ENCODE measurements at regions not wholly inside any gene's neighbourhood (a gene's known extent, or its start where the extent isn't known, plus 50 kb on each side); places are given as distances from the start of the nearest gene placed in this dataset.
"Not testable (repeated sequence)": the region's sequence is repeated elsewhere in the genome, so short reads cannot be mapped to it uniquely, and the experiment has no call there.

DNA sequence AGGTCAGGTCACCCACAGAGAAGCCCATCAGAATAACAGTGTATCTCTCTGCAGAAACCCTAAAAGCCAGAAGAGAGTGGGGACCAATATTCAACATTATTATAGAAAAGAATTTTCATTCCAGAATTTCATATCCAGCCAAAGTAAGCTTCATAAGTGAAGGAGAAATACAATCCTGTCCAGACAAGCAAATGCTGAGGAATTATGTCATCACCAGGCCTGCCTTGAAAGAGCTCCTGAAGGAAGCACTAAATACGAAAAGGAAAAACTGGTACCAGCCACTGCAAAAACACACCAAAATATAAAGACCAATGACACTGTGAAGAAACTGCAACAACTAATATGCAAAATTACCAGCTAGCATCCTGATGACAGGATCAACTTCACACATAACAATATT is 260.0 kb upstream of the KYNU start:
- no peak for DNase-seq

- DNase-seq = no peak
Observed at GRCh38 chr2:142615876-142616275, 261.6 kb upstream of the KYNU start.

- DNase-seq = not testable (repeated sequence)
Observed at GRCh38 chr2:142613193-142613592, 264.3 kb upstream of the KYNU start.

DNA sequence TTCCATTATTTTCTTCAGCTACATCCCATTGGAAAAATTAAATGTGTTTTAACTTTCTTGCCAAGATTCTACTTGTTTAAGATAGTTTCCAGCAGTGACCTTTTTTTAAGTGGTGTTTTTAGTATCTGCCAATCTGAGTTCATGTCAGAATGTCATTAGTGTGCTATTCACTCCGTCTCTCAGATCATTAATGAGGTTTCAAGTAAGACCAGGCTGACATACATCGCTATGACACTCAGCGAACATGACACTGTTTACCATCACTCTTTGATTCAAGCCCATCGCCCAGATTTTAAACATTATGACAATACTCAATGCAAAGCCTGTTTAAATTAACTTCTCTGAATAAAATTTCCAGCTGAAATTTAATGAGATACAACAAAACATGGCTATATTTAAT is 272.0 kb upstream of the KYNU start:
- DNase-seq = no peak

DNA sequence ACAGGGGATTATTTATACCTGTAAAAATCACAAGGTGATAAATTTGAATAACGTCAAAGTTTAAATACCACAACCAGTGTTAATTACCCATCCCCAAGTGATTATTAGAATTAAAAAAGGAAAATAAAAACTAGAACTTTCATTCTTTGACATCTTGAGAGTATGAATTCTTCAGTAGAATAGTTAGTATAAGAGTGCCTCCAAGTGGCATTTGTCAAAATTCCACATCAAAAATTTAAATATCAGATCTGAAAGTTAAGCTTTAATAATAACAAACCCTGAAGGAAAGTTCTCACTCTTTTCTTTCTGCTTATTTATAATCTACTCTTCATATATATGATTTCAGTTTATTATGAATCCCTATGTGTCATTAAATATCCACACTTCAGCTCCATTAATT is 273.7 kb upstream of the KYNU start:
- DNase-seq = no peak

- DNase-seq = no peak
Observed at GRCh38 chr2:142602418-142602989, 275.0 kb upstream of the KYNU start.

DNA sequence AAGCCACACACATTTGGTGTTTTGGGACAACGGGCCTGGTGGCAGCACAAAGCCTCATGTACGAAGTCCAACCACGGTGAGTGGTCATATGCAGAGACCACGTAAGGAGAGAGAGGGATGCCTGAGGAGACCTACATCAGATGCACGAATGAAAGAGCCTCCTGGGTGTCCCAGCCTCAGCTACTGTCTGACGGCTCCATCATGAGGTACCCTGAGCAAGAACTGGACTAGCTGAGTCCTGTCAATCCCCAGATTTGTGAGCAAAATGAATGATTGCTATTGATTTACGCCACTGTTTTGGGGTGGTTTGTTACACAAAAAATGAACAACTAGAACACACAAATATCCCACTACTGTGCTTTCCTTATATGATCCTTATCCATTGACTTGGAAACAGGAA is 275.7 kb upstream of the KYNU start:
- DNase-seq = no peak

DNA sequence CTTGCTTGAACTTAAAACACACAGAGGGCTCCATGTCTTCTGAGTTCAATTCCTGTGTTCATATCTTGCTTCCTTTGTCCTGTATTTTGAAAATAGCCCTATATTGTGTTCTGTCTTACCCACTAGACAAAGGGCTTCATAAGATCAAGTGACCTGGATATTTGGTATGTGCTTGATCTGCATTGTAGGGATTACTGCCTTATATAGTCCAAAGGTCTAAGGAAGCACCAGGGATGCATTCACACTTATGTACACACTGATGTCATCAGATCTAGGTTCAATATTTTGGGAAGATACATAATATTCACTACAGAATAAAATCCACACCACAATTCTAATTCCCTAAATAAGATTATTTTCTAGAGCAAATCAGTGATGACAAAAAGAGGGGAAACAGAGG is 278.0 kb upstream of the KYNU start:
- DNase-seq = no peak

DNA sequence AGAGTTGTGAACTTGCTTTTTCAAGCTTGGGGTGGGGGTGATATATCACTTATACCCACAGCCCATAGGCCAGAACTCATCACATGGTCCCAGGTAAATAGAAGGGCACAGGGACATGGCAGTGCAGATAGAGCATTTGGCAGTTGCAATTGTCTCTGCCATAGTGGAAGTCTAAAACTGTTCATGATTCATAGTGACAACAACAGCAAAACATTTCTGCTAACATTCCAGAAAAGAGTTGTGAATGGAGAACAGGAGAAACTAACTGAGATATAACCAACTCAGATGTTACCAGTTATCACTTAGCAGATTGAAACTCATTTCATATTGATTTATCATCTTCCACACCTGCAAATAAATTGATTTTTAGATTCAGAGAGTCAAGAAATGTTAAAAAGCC is 278.6 kb upstream of the KYNU start:
- no peak for DNase-seq

DNA sequence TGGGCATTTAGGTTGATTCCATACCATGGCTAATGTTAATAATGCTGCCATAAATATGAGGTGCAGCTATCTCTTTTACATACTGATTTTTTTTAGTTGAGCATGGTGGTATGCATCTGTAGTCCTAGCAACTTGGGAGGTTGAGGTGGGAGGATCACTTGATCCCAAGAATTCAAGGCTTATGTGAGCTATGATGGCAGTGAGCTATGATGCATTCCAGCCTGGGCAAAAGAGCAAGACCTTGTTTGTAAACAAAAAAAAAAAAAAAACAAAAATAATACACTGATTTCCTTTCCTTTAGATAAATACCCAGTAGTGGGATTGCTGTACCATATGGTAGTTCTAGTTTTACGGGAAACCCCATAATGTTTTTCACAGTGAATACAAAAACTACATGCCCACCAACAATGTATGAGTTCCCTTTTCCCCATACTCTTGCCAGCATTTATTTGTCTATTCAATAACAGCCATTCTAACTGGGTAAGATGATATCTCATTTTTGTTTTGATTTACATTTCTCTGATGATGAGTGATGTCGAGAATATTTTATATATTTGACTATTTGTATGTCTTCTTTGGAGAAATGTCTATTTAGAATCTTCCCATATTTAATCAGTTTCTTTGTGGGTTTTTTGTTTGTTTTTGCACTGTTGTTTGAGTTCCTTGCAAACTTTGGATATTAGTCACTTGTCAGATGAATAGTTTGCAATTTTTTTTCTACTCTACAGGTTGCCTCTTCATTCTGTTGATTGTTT is 281.0 kb upstream of the KYNU start:
- DNase-seq = no peak

GRCh38 chr2:142594935-142595334 is 282.5 kb upstream of the KYNU start:
- no peak for DNase-seq

- no peak for DNase-seq
Observed at GRCh38 chr2:142592171-142592570, 285.3 kb upstream of the KYNU start.

- DNase-seq = no peak
Observed at GRCh38 chr2:142591420-142591819, 286.0 kb upstream of the KYNU start.

DNA sequence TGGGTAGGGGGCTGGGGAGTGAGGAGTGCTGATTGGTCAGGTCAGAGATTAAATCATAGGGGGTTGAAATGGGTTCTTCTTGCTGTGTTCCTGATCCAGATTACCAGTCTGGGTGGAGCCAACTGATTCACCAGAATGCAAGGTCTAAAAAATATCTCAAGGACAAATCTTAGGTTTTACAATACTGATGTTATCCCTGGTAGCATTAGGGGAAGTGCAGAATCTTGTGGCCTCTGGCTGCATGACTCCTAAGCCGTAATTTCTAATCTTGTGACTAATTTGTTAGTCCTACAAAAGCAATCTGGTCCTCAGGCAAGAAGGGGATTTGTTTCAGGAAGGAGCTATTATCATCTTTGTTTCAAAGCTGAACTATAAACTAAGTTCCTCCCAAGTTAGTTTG is 289.2 kb upstream of the KYNU start:
- no peak for DNase-seq

GRCh38 chr2:142586693-142587580 is 290.5 kb upstream of the KYNU start:
- no peak for DNase-seq

- DNase-seq = no peak
Observed at GRCh38 chr2:142585785-142586184, 291.7 kb upstream of the KYNU start.

GRCh38 chr2:142582317-142582716 is 295.1 kb upstream of the KYNU start:
- DNase-seq = no peak

DNA sequence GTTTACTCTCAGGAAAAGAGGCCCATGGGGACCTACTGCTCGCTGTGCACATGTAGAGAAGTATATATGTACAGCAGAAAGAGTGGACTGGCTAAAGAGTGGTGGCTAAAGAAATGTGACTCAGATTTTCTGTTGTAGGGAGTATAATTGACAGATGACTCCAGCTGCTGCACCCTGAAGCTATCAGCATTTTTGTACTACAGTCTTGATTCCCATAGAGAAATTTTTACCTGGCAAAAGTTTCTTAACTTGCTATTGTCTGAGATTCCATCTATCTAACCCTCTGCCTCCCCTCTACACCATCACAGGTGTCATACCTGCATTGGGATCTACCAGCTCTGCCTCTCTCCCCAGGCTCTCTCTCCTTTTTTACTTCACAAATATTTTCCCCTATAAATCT is 296.0 kb upstream of the KYNU start:
- DNase-seq = no peak

DNA sequence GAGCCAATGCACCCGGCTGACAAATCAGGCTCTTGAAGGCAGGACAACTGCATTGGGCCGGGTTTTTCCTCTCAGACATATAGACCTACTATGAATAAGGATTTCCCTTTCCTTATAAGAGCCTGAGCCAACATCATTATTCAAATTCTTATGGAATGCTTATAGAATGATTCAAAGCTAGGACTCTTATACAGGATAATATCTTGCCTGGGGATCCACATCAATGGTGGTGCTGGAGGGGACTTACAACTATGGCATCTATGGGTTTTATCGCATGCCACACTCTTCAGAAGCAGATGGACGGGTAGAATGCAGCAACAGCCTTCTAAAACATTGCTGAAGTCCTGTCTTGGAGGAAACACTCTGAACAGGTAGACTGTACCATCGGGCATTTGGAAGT is 296.8 kb upstream of the KYNU start:
- DNase-seq = no peak

GRCh38 chr2:142575561-142575960 is 301.9 kb upstream of the KYNU start:
- no peak for DNase-seq

DNA sequence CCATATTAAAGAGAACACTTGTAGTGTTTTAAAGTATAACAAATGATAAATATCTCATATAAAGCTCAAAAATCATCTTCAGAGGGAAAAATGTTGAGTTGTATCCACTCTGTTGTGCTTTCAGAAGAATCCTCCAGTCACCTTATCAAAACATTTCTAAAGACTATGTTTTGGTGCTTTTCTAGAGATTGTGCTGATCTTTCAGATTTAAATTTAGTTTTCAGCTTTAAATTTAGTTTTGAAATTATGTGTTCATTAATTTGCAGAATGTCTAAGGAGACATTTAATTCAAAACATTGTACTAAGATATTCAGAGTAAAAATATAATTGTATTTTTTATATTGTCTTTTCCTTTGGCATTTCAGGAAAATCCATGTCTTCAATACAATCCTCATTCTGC is 303.1 kb upstream of the KYNU start:
- DNase-seq = no peak

GRCh38 chr2:142572346-142573132 is 304.9 kb upstream of the KYNU start:
- no peak for DNase-seq

DNA sequence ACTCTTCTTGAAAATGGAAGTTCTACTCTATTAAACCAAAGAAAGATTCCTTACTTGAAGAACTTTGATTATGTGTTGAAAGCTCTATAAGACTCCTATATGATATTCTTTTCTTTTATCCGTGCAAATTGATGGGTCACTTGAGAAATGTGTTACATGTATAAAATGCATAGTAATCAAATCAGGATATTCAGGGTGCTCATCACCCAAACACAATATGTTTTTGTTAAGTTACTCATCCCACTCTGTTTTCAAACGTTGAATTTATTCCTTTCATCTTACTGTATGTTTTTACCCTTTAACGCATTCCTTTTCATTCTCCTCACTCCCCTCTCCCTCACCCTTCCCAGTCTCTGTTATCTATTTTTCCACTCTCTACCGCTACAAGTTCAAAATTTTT is 305.5 kb upstream of the KYNU start:
- DNase-seq = no peak

Data from right forelimb (tissue), 1 donor.